ENCODE measurements at regions not wholly inside any gene's neighbourhood (a gene's known extent, or its start where the extent isn't known, plus 50 kb on each side); places are given as distances from the start of the nearest gene placed in this dataset.

- DNase-seq (ENCODE audit: low spot score) = no peak
- Histone ChIP-seq H3K4me3 (no peak overlapping the region), H3K27me3 (replicated peaks; ENCODE audit: insufficient read depth) (no peaks in the 10 kb centered on the region), H3K36me3 (no peaks in the 10 kb centered on the region), H3K9me3 (no peaks in the 10 kb centered on the region), H3K27ac (no peak overlapping the region), H3K4me1 (replicated peaks) (no peaks in the 10 kb centered on the region)
- intact Hi-C loops (cut with DNase I) = no loop called here
- 83% methylated on average over 3 of the region's 3 CpGs for WGBS
- no peak for TF ChIP-seq POLR2AphosphoS5 (IDR thresholded peaks at IDR 0.05)
- TF ChIP-seq CTCF (IDR thresholded peaks at IDR 0.05) = no peak
- no peak for TF ChIP-seq POLR2A (IDR thresholded peaks at IDR 0.05)
These were observed 1248.9 kb downstream of the SLITRK5 start for GRCh38 chr13:88919970-88920628.

- H3K4me1 ChIP-seq (replicated peaks) = no peaks in the 10 kb centered on the region
- no peaks in the 10 kb centered on the region for H3K27me3 ChIP-seq (replicated peaks; ENCODE audit: insufficient read depth)
- WGBS = 86% methylated on average over 3 of the region's 3 CpGs
- TF ChIP-seq CTCF (IDR thresholded peaks at IDR 0.05) (no peak), POLR2AphosphoS5 (IDR thresholded peaks at IDR 0.05) (no peak), POLR2A (IDR thresholded peaks at IDR 0.05) (no peak)
- intact Hi-C loops (cut with DNase I) = no loop called here
- H3K9me3 ChIP-seq = no peaks in the 10 kb centered on the region
- DNase-seq (ENCODE audit: low spot score) = no peak
- no peaks in the 10 kb centered on the region for H3K36me3 ChIP-seq
- H3K4me3 ChIP-seq = no peak overlapping the region
- no peak overlapping the region for H3K27ac ChIP-seq
These were observed 1254.8 kb downstream of the SLITRK5 start for GRCh38 chr13:88925954-88926353.

GRCh38 chr13:88926890-88927502 is 1255.8 kb downstream of the SLITRK5 start:
- no peak for TF ChIP-seq CTCF (IDR thresholded peaks at IDR 0.05)
- no peak for TF ChIP-seq POLR2A (IDR thresholded peaks at IDR 0.05)
- DNase-seq (ENCODE audit: low spot score) = no peak
- H3K4me3 ChIP-seq = no peak overlapping the region
- intact Hi-C loops (cut with DNase I) = no loop called here
- WGBS = 99% methylated on average over 5 of the region's 5 CpGs
- H3K36me3 ChIP-seq = no peaks in the 10 kb centered on the region
- H3K9me3 ChIP-seq = no peaks in the 10 kb centered on the region
- H3K27me3 ChIP-seq (replicated peaks; ENCODE audit: insufficient read depth) = no peaks in the 10 kb centered on the region
- no peak overlapping the region for H3K27ac ChIP-seq
- H3K4me1 ChIP-seq (replicated peaks) = no peaks in the 10 kb centered on the region

- Histone ChIP-seq H3K27ac (no peak overlapping the region), H3K4me1 (replicated peaks) (no peaks in the 10 kb centered on the region), H3K27me3 (replicated peaks; ENCODE audit: insufficient read depth) (no peaks in the 10 kb centered on the region), H3K4me3 (no peak overlapping the region), H3K36me3 (no peaks in the 10 kb centered on the region), H3K9me3 (no peaks in the 10 kb centered on the region)
- no peak for TF ChIP-seq POLR2A (IDR thresholded peaks at IDR 0.05)
- TF ChIP-seq CTCF (IDR thresholded peaks at IDR 0.05) = no peak
- no peak for TF ChIP-seq POLR2AphosphoS5 (IDR thresholded peaks at IDR 0.05)
- 91% methylated on average over 1 of the region's 1 CpG for WGBS
- DNase-seq (ENCODE audit: low spot score) = no peak
- intact Hi-C loops (cut with DNase I) = no loop called here
These were observed 1261.8 kb downstream of the SLITRK5 start for GRCh38 chr13:88932950-88933349.

- H3K4me3 ChIP-seq = no peak overlapping the region
- no peaks in the 10 kb centered on the region for H3K27me3 ChIP-seq (replicated peaks; ENCODE audit: insufficient read depth)
- intact Hi-C loops (cut with DNase I) = no loop called here
- H3K27ac ChIP-seq = no peak overlapping the region
- no peaks in the 10 kb centered on the region for H3K9me3 ChIP-seq
- WGBS = 89% methylated on average over 3 of the region's 3 CpGs
- H3K36me3 ChIP-seq = no peaks in the 10 kb centered on the region
- H3K4me1 ChIP-seq (replicated peaks) = no peaks in the 10 kb centered on the region
- TF ChIP-seq POLR2A (IDR thresholded peaks at IDR 0.05) (no peak), POLR2AphosphoS5 (IDR thresholded peaks at IDR 0.05) (no peak), CTCF (IDR thresholded peaks at IDR 0.05) (no peak)
- no peak for DNase-seq (ENCODE audit: low spot score)
These were observed 1266.2 kb downstream of the SLITRK5 start for GRCh38 chr13:88937384-88937783.

Measured in prostate gland (tissue), 2 donors.